PC-9 (cell line): ENCODE measurements at regions not wholly inside any gene's neighbourhood (a gene's known extent, or its start where the extent isn't known, plus 50 kb on each side); places are given as distances from the start of the nearest gene placed in this dataset.

Source experiments
- BruUV-seq: library from RNA; stranded (reverse); fragments of 400-500 nt; replicated peaks from 2 replicates; lab custom pipeline; 2021; lab: Mats Ljungman, UMichigan
- CTCF ChIA-PET: fragments of 300-600 bp; sonication (Branson Sonifier 250); formaldehyde crosslinking; loops from one replicate; lab custom pipeline; 2022; ENCODE audit warnings: antibody characterized with exemption; lab: Charles Lee
- POLR2A ChIA-PET: fragments of 300-600 bp; sonication (Branson Sonifier 250); formaldehyde crosslinking; loops from one replicate; lab custom pipeline; 2022; ENCODE audit warnings: antibody characterized with exemption; ENCODE audit not compliant: unreplicated experiment; lab: Charles Lee
- DNase-seq, 2 experiments: peaks; one replicate each; pipeline versions ENCODE4 v3.0.0 to v3.0.0-alpha.2; 2015 to 2022; ENCODE audit warnings: mixed read lengths in 1 of 2
- H2AFZ ChIP-seq: fragments of 200-600 bp; sonication (generic); 2 replicates; pipeline ENCODE4 v1.8.1; 2017; ENCODE audit warnings: antibody characterized with exemption
- H3F3A ChIP-seq: fragments of 200-600 bp; sonication (generic); 2 replicates; pipeline ENCODE4 v1.8.1; 2017; ENCODE audit warnings: antibody characterized with exemption, mild to moderate bottlenecking, low read depth; ENCODE audit not compliant: insufficient read depth
- H3K27ac ChIP-seq: fragments of 200-600 bp; sonication (generic); 2 replicates; pipeline ENCODE4 v1.6.1; 2016; ENCODE audit warnings: mixed run types
- H3K27me3 ChIP-seq: fragments of 200-600 bp; sonication (generic); 2 replicates; pipeline ENCODE4 v1.6.1; 2016; ENCODE audit warnings: low read depth, mixed run types; ENCODE audit not compliant: insufficient read depth
- H3K36me3 ChIP-seq: fragments of 200-600 bp; sonication (generic); 2 replicates; pipeline ENCODE4 v1.6.1; 2016; ENCODE audit warnings: low read depth, mixed run types
- H3K4me1 ChIP-seq: fragments of 200-600 bp; sonication (generic); replicated peaks from 2 replicates; pipeline ENCODE4 v1.6.1; 2016; ENCODE audit warnings: mixed run types; ENCODE audit not compliant: insufficient read depth
- H3K4me2 ChIP-seq: fragments of 200-600 bp; sonication (generic); 2 replicates; pipeline ENCODE4 v1.6.1; 2017; ENCODE audit warnings: mixed run types
- H3K4me3 ChIP-seq: fragments of 200-600 bp; sonication (generic); 2 replicates; pipeline ENCODE4 v1.6.1; 2016; ENCODE audit warnings: mixed run types
- H3K79me2 ChIP-seq: fragments of 200-600 bp; sonication (generic); 2 replicates; pipeline ENCODE4 v1.6.1; 2017; ENCODE audit warnings: low read depth, mixed run types
- H3K9me2 ChIP-seq: fragments of 200-600 bp; sonication (generic); 2 replicates; pipeline ENCODE4 v1.8.1; 2017; ENCODE audit warnings: mild to moderate bottlenecking; ENCODE audit not compliant: insufficient read depth
- H3K9me3 ChIP-seq: fragments of 200-600 bp; sonication (generic); 2 replicates; pipeline ENCODE4 v1.8.1; 2016; ENCODE audit warnings: low read depth; ENCODE audit not compliant: insufficient read depth
- H4K20me1 ChIP-seq: fragments of 200-600 bp; sonication (generic); 2 replicates; pipeline ENCODE4 v1.8.1; 2017; ENCODE audit not compliant: insufficient read depth
- CTCF ChIP-seq: fragments of 200-600 bp; sonication (generic); conservative IDR thresholded peaks from 2 replicates; pipeline ENCODE4 v1.6.1; 2017; ENCODE audit warnings: mixed run types, antibody characterized with exemption, mild to moderate bottlenecking, moderate library complexity
- EZH2 ChIP-seq: fragments of 200-600 bp; sonication (generic); IDR thresholded peaks from 2 replicates; pipeline ENCODE4 v1.8.0; 2017; ENCODE audit warnings: antibody characterized with exemption, low read depth
- intact Hi-C: fragments of 100-400 bp; cut with micrococcal nuclease; formaldehyde crosslinking; loops from one replicate; pipeline ENCODE4 v1.10.0; 2022; ENCODE audit not compliant: unreplicated experiment

GRCh38 chr3:161905520-161906132, 409.0 kb downstream of the OTOL1 start:
- no peaks in the 10 kb centered on the region for H3K79me2 ChIP-seq
- no peak overlapping the region for H3K4me2 ChIP-seq
- no peaks in the 10 kb centered on the region for H4K20me1 ChIP-seq
- BruUV-seq, result no TSS peak
- no peaks in the 10 kb centered on the region for H3K4me1 ChIP-seq
- H3K9me3 ChIP-seq, result no peaks in the 10 kb centered on the region
- TF ChIP-seq EZH2 (no peak), CTCF (no peak)
- no peak overlapping the region for H3K27ac ChIP-seq
- intact Hi-C loops, result no loop called here
- no peaks in the 10 kb centered on the region for H3K9me2 ChIP-seq
- H3F3A ChIP-seq, result no peaks in the 10 kb centered on the region
- H3K27me3 ChIP-seq, result no peaks in the 10 kb centered on the region
- H3K36me3 ChIP-seq, result no peaks in the 10 kb centered on the region
- no peak for DNase-seq
- POLR2A ChIA-PET, result no interaction called here
- CTCF ChIA-PET, result no interaction called here
- H3K4me3 ChIP-seq, result no peak overlapping the region
- no peak overlapping the region for H2AFZ ChIP-seq

GRCh38 chr3:161913786-161914389, 417.3 kb downstream of the OTOL1 start:
- Histone ChIP-seq H3K79me2 (no peaks in the 10 kb centered on the region), H3K4me1 (no peaks in the 10 kb centered on the region), H3K27ac (no peak overlapping the region), H3K4me3 (no peak overlapping the region), H4K20me1 (no peaks in the 10 kb centered on the region), H3K27me3 (no peaks in the 10 kb centered on the region), H3K9me3 (no peaks in the 10 kb centered on the region), H3K4me2 (no peak overlapping the region), H2AFZ (no peak overlapping the region), H3F3A (no peaks in the 10 kb centered on the region), H3K36me3 (no peaks in the 10 kb centered on the region), H3K9me2 (no peaks in the 10 kb centered on the region)
- TF ChIP-seq CTCF, result no peak
- no peak for TF ChIP-seq EZH2
- intact Hi-C loops, result no loop called here
- DNase-seq, result no peak
- POLR2A ChIA-PET, result interaction anchor here (0.6 kb wide), 1 partner anchor 59 kb away, joined by 3 read pairs; no protein-coding TSS in a partner anchor
- CTCF ChIA-PET, result interaction anchor here (0.6 kb wide), 1 partner anchor 315 kb away, joined by 3 read pairs; no protein-coding TSS in a partner anchor
- no TSS peak for BruUV-seq

- POLR2A ChIA-PET, result no interaction called here
- H3K27ac ChIP-seq, result no peak overlapping the region
- H2AFZ ChIP-seq, result no peak overlapping the region
Measured at GRCh38 chr3:161914703-161915417, 418.3 kb downstream of the OTOL1 start.

More at GRCh38 chr3:161914703-161915417, 418.3 kb downstream of the OTOL1 start:
- DNase-seq, result no peak
- Histone ChIP-seq H3K4me1 (no peaks in the 10 kb centered on the region), H3K9me3 (no peaks in the 10 kb centered on the region), H3K79me2 (no peaks in the 10 kb centered on the region), H3K36me3 (no peaks in the 10 kb centered on the region), H3K4me2 (no peak overlapping the region), H3K4me3 (no peak overlapping the region), H3K27me3 (no peaks in the 10 kb centered on the region), H3K9me2 (no peaks in the 10 kb centered on the region), H3F3A (no peaks in the 10 kb centered on the region), H4K20me1 (no peaks in the 10 kb centered on the region)
- BruUV-seq, result no TSS peak
- intact Hi-C loops, result no loop called here
- CTCF ChIA-PET, result no interaction called here
- TF ChIP-seq CTCF (no peak), EZH2 (no peak)
